CD4-positive, alpha-beta T cell treated with Interleukin-15 for 1 hour (primary cell): ENCODE measurements at regions not wholly inside any gene's neighbourhood (a gene's known extent, or its start where the extent isn't known, plus 50 kb on each side); places are given as distances from the start of the nearest gene placed in this dataset.

ENCODE experiments used
- DNase-seq: peaks from one replicate; pipeline ENCODE4 v3.0.0-alpha.2; 2020

- DNase-seq = no peak
Observed at GRCh38 chr22:27523711-27524110, 277.8 kb downstream of the MN1 start.

- DNase-seq = no peak
Observed at GRCh38 chr22:27525711-27526110, 275.8 kb downstream of the MN1 start.

GRCh38 chr22:27526901-27527300 lies 274.7 kb downstream of the MN1 start:
- DNase-seq = no peak

- no peak for DNase-seq
Observed at GRCh38 chr22:27531782-27532530, 269.6 kb downstream of the MN1 start.

- DNase-seq = no peak
Observed at GRCh38 chr22:27533105-27533745, 268.3 kb downstream of the MN1 start.

GRCh38 chr22:27534720-27535125 lies 266.8 kb downstream of the MN1 start:
- no peak for DNase-seq

GRCh38 chr22:27535452-27535851 lies 266.1 kb downstream of the MN1 start:
- no peak for DNase-seq

- DNase-seq = no peak
Observed at GRCh38 chr22:27537501-27537900, 264.1 kb downstream of the MN1 start.

- DNase-seq = no peak
Observed at GRCh38 chr22:27538666-27539065, 262.9 kb downstream of the MN1 start.

- no peak for DNase-seq
Observed at GRCh38 chr22:27540247-27540646, 261.3 kb downstream of the MN1 start.

GRCh38 chr22:27540656-27541396 lies 260.7 kb downstream of the MN1 start:
- no peak for DNase-seq

- no peak for DNase-seq
Observed at GRCh38 chr22:27541836-27542235, 259.7 kb downstream of the MN1 start.

GRCh38 chr22:27542602-27543001 lies 259.0 kb downstream of the MN1 start:
- DNase-seq = no peak

GRCh38 chr22:27543460-27543859 lies 258.1 kb downstream of the MN1 start:
- DNase-seq = no peak

- no peak for DNase-seq
Observed at GRCh38 chr22:27545085-27545484, 256.5 kb downstream of the MN1 start.

- no peak for DNase-seq
Observed at GRCh38 chr22:27546157-27546935, 255.2 kb downstream of the MN1 start.

GRCh38 chr22:27551402-27551801 lies 250.2 kb downstream of the MN1 start:
- no peak for DNase-seq

- DNase-seq = no peak
Observed at GRCh38 chr22:27552176-27552575, 249.4 kb downstream of the MN1 start.

- DNase-seq = no peak
Observed at GRCh38 chr22:27552863-27553262, 248.7 kb downstream of the MN1 start.

- DNase-seq = no peak
Observed at GRCh38 chr22:27554106-27554811, 247.3 kb downstream of the MN1 start.

GRCh38 chr22:27554841-27555456 lies 246.6 kb downstream of the MN1 start:
- no peak for DNase-seq

- DNase-seq = no peak
Observed at GRCh38 chr22:27556371-27556770, 245.2 kb downstream of the MN1 start.
